C1 segment of cervical spinal cord (tissue), 14 donors: ENCODE measurements at regions not wholly inside any gene's neighbourhood (a gene's known extent, or its start where the extent isn't known, plus 50 kb on each side); places are given as distances from the start of the nearest gene placed in this dataset.
"Not testable (repeated sequence)": the region's sequence is repeated elsewhere in the genome, so short reads cannot be mapped to it uniquely, and the experiment has no call there.

Source experiments
- DNase-seq, 14 donors: peaks; one replicate each; lab custom pipeline; 2025; lab: John Stamatoyannopoulos, UW

DNA sequence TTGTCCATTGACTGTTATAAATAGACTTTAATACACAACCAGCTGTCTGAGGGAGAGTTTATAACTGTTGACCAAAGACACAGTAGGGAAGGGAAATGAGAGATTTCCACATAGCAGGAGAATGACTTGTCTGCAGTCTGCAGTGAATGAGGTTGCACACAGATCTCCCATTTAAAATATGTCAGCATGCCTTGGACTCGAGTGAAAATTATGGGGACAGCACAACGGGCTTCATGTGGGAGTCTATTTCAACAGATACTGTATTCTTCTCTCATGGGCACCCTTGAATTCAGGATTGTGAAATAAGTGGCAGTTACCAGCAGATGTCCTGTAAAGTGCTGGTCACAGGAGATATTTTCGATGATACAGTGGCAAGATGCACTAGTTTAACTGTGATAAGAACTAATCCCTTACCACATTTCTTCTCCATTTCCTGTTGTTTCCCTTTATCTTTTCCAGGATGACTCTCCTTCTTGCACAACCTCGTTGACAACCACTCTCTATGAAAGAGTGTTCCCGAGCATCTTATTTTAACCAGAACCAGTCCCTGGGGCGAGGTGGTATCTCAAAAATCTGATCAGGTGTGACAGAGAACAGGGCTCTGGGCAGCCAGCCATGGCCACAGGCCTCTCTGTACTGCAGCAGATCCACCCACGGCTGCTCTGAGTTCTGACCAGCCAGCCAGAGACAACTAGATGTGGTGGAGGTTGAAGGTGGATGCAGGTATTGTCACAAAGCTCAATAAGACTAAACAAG lies 51.5 kb upstream of the MAP3K1 start:
- DNase-seq, result peak in 1 of 14 donors; percentile 60

DNA sequence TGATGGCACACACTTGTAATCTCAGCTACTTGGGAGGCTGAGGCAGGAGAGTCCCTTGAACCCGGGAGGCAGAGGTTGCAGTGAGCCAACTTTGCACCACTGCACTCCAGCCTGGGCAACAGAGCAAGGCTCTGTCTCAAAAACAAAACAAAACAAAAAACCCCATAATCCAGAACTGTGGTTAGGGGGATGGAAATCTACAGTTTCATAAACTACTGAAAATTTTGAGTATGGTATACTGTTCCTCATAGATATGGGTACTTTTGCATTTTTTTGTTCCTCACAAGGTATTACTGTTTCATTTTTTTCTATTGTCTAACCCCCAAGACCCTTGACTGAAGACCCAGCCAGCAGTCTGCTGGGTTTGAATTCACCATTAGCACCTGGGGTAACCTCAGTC lies 52.2 kb upstream of the MAP3K1 start:
- DNase-seq, result no peak

DNA sequence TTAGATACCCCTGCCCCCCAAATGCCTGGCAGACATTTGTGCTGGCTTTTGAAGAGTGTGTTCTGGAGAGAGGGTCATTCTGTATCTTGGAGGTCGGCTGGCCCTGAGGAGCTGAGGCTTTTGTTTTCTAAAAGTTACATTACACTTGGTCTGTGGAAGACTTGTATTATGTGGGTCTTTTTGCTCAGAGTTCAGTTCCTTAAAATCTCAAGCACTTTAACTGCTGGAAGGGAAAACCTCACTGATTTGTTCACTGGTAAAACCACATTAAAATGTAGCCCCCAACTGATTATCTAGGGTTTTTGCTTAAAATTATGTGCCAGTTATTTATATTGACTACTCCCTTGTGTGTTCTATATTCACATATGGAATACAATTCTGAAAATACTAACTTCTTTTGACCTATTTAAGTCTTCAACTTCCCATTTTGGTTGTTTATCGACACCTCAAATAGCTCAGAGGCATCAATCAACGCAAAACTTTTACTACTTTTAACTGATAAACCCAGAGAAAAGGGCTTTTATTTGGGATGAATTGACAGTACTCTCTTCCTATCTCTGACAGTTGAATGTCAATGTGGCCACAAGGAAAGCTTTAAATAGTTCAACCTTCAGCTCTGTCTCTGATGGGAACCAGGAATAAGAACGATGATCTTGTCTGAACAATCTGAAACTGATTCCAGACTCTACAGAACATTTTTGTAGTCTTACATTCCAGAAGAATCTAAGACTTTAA lies 54.0 kb upstream of the MAP3K1 start:
- DNase-seq, result no peak

DNA sequence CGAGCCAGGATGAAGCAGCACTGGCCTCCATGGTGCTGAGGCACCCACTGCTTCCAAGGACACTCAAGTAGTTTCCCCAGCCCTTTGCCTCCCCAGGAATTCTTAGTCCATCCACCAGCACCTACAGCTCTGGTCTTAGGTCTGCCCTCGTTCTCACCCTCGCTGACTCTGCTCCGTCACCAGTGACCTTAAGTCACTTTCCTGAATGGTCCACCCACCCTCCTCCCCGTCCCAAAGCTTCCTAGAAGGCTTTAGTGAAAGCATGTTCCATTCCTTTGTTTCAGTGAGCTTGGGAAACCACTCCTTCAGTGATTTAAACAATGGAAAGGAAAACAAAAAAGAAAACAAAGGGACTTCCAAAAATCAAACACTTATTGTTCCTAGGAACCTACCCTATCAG lies 54.6 kb upstream of the MAP3K1 start:
- DNase-seq, result no peak

DNA sequence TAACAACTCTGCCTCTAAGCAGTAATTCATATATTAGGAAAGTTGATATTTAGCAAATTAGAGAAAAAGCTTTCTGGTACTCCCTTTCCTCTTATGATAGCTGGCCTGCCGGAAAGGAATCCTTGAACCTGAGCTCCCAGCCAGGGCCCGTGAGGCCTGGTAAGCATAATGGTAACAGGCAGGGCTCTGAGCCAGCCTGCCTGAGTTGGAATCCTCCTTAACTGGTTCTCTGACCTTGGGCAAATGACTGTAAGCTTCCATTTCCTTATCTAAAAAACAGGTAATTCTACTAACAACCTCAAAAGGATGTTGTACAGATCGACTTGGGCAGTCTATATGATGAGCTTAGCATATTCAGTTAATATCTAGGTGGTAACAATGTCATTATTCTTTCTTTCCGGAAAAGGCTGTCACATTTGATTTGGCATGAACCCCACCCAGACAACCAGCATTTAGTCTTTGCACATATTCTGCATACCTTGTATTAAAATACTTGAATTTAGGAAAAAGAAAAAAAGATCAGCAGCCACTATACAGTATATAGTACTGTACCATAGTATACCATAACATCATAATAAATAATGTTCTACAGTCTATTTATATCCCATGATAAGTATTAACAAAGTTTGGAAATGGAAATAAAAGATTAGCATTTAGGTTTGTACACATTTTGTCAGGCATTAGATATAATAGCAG lies 55.7 kb upstream of the MAP3K1 start:
- DNase-seq, result no peak

DNA sequence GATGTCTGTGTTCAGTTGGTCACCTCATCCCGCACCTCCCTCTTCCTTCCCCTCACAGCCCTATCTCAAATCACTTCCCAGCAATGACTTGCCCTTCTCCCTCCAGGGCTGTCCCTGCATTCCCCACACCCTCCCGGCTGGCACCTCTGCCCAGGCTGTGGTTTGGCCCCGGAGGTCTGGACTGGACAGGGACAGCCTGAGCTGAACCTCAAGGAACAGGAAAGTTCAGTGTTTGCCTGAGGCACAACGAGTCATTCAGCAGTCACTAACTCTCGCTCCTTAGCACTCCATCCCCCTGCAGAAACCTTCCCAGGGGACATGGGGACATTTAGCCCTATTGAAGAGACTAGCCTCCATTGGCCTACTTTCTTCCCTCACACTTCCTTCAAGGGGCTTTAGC lies 58.3 kb upstream of the MAP3K1 start:
- DNase-seq, result no peak

DNA sequence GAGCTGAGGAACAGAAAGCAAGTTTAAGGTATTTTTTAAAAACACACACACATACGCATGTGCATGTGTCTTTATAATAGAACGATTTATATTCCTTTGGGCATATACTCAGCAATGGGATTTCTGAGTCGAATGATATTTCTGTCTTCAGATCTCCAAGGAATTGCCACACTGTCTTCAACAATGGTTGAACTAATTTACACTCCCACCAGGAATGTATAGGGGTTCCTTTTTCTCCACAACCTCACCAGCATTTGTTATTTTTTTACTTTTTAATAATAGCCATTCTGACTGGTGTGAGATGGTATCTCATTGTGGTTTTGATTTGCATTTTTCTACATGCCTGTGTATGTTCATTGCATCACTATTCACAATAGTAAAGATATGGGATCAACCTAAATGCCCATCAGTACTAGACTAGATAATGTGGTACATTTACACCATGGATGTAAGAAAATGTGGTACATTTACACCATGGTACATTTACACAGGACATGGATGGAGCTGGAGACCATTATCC lies 60.3 kb upstream of the MAP3K1 start:
- no peak for DNase-seq

DNA sequence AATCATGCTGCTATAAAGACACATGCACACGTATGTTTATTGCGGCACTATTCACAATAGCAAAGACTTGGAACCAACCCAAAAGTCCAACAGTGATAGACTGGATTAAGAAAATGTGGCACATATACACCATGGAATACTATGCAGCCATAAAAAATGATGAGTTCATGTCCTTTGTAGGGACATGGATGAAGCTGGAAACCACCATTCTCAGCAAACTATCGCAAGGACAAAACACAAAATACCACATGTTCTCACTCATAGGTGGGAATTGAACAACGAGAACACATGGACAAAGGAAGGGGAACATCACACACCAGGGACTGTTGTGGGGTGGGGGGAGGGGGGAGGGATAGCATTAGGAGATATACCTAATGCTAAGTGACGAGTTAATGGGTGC lies 61.8 kb upstream of the MAP3K1 start:
- DNase-seq, result not testable (repeated sequence)

DNA sequence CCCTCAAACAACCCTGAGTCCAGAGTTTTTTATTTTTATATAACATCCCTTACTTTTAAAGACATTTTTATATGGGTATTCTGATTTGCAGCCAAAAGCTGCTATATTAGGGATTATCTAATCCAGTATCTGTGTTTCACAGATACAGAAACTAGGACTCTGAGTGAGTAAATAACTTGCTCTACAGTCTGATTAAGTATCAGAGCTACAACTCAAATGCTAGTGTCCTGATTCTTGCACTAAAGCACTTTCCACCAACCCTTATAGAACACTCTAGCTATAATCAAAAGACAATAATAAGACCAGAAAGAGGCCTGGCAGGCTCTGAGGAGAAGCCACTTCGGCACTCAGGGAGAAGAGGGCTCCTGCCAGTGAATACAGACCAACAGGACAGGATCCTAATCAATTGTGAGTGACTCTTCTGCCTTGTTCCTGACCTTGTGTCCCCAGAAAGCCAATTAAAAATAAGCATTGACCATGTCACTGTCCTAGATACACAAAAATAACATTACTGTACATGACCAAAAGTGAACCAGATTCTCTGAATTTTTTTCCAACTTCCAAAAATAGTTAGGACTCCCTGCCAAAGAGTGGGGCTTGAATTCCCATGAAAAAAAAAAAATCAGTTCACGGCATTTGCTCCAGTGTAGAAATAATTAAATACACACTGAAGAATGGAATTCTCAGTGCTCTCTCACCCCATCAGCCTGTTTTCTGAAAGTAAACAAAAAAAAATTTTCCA lies 63.6 kb upstream of the MAP3K1 start:
- DNase-seq, result no peak

DNA sequence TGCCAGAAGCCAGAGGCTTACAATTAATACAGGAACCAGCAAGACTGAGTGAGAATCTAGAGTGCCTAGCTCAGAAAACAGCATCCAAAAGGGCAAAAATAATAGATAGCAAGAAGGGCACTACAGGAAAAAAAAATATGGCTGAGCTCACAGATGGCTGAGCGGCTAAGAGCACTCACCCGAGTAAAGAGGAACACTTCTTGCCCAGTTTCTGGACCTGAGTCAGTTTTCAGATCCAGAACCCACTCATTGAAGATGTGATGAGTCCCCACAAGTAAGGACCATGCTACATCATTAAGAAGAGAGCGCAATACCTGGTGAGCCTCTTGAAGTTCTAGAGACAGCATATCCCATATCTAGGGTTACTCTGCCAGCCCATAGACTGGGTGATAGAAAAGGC lies 65.5 kb upstream of the MAP3K1 start:
- no peak for DNase-seq

DNA sequence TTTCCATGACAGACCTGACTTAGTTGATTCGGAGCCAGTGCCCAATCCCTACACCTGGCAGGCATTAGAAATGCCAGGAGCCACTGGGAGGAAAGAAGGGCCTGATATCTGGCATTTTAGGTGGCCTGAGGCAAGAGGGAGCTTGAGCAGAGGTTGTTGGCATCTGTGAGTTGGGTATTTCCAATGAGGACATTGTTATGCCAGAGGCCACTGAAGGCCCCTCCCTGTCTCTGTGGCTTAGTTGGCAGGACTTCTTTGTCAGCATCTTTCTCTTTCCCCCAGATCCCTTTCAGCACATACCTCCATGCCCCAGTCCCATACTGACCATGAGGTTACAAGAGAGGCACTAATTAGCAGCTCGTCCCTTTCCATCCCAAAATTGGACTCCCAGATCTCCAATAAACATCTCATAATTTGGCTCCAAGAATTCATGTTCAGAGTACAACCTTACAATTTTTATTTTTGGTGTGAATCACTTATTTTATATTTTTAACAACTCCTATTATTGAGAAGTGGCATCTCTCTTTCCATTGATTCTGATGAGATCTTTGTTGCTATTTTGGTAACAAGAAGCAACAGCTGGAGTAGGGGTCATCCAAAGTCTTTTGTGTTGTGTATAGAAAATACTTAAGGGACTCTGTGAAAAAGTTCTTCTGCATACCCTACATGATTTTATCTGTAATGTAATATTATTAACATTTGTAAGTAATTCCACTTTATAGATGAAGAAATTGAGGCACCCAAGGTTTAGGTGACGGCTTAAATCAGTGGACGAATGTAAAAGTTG lies 68.6 kb upstream of the MAP3K1 start:
- no peak for DNase-seq

DNA sequence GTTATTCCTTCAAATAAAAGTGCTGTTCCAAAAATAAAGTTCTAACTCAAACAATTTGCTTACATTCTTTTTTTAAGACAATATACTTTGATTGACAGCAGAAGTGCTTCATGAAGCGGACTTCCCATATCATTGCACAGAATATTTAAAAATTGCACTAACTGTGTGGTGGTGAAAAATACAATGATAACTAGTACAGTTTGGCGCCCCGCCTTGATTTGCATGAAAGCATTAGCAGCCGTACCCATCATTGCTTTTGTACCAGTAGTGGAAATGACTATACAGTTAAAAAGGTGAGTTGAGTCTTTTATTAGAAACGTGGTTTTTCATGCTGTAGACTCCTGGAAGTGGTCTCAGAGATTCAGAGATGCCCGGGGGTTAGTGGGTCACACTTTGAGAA lies 69.5 kb upstream of the MAP3K1 start:
- no peak for DNase-seq

DNA sequence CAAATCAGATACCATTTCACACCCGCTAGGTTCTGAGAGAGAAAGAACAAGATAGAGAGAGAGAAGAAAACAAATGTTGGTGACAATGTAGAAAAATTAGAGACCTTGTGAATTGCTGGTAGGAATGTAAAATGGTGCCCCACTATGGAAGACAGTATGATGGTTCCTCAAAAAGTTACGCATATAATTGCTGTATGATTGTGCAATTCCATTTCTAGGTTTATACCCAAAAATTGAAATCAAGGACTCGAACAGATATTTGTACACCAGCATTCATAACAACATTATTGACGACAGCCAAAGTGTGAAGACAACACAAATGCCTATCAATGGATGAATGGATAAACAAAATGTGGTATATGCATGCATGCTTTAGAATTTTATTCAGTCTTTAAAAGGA lies 74.5 kb upstream of the MAP3K1 start:
- no peak for DNase-seq

DNA sequence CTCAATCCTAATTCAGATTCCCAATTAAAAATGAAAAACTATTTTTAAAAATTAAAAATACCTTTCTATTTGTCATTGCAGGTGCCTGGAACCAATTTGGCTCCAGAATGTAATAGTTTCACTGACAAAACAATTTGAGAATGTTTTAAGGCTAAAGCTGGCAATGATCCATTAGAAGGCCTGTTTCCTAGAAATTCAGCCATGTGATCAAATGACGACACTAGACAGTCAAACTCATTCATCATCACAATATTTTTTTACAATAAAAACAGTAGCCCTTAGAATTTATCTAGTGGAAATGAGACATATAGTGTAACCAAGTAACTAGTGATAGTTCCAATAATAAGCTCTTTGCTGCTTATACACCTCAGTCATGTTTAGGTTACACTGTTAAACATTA lies 75.4 kb upstream of the MAP3K1 start:
- DNase-seq, result no peak

DNA sequence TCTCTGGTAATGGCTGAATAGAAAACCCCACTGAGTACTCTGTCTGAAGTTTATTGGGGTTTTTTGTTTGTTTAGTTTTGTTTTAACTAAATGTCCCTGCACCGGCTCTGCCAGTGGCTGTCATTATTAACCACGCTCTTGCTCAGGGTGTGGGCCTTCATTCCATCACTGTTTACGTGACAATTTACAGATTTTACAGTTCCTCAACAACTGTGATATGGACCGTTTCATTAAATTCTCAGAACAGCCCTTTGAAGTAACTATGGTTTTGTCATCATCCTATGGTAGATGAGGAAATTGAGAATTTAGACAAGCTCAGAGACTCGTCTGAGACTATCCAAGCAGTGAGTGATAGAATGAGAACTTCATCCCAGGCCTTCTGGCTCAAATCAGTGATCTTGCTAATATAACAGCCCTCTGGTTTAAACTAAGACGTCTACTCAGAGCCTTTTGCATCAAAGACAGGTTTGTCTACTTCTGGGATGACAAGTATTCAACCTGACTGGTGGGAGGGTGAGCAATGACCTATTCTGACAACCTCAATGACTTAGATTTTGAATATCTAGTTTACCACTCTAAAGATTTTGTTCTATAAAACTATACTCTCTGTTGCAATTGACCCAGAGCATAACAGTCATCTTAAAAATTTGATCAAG lies 77.3 kb upstream of the MAP3K1 start:
- DNase-seq, result no peak

DNA sequence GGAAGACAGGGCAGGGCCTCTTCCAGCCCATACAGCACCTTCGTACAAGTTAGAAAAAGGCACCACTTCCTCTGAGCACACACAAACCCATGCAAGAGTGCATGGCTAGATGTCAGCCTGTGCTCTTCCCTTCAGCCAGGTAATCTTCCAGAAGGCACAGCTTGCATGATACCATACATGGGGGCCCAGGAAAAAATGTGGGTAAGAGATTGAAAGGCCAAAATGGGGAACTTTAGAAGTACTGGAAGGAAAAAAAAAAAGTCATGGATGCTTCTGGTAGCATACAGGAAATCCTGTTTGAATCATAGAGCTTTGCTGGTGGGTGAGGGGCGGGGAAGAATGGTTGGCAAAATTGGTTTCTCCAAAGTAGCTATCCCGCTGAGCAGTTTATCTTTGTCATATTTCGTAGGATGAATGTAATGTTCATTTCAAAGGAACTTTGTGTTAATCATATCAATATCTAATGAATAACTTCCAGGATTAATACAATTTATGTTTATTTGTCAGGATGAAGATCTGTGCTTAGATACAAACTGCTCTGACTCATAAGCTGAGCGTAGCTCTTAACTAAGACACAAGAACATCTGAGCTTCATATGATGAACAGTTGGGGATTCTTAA lies 78.2 kb upstream of the MAP3K1 start:
- no peak for DNase-seq

DNA sequence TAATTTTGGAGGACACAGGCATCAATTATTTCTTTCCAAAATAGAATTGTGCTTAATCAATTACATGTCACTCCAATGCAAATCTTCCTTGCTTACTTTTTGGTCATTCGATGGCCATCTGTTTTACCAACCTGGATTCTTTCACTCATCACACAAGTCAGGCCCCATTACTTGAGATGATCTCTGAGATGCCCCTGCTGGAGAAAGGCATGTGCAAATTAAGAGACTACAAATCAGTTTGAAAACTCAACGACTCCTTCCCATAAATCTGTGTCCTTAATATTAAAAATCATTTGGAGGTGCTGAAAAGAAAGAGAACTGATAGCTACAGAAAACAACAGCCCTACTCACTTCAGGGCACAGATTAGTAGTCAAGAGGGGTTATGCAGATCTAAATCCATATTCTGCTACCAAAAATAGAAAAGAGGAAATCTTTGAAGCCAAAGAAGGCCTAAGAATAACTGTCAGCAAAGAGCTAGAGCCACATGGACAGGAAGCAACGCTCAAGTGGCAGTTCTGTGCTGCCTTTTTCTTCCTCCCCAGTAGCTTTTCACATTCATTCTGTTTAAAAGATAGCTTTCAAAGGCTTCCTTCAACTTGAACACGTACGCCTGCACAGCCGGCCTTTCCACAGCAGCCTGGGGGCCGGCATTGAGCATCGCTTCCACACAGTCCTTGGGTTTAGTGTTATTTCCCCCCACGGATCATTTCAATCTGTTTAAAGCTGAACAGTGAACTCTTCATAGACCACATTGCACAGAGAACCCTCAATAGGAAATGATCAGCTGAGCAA lies 79.3 kb upstream of the MAP3K1 start:
- DNase-seq, result peak in 1 of 14 donors; percentile 4

DNA sequence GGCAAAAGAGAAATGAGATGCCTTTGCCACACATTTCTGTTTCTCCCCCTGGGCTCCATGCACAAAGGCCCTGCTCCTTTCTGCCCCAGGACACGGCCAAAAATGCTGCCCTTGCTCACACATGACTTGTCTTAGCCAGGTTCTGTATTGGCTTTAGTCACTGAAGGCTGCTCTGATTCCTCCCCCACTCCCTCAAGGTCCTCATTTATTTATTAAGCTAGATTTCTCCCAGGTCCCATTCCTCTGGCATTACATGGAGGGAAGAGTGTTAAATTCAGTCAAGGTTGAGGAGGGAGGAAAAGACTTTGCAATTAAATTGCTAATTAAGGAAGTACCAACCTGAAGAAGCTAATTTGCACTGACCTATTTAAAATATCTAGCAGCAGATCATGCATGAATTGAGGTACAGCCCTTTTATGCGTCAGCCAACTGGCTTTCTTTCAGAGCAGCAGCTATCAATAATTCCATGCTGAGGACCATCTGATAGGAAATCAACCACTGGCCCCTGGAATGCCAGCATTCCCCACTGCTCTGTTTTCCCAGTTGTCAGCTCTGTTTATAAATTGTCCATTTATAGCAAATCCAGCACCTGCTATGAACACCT lies 81.2 kb upstream of the MAP3K1 start:
- peak in 1 of 14 donors; percentile 75 for DNase-seq

DNA sequence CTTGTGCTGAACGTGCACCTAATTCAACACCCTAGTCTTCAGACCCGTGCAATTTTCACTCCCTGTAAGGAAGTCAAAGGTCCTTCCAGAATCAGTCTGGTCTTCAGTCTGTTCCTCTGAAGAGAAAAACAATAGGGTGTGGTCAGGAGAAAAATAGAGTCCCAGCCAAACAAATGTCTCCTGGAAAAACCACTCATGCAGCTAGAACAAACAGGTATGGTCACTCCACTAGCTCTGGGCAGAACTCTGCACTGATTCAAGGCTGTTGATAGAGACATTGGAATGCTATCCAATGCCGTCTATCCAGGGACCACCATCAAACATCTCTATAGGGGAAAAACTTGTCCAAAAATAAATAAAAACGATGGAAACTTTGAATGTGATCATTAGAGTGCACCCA lies 81.8 kb upstream of the MAP3K1 start:
- DNase-seq, result no peak
